ENCODE measurements at regions not wholly inside any gene's neighbourhood (a gene's known extent, or its start where the extent isn't known, plus 50 kb on each side); places are given as distances from the start of the nearest gene placed in this dataset.
A peak's percentile ranks its signal among the peaks of the same experiment; 100 is the strongest.

DNA sequence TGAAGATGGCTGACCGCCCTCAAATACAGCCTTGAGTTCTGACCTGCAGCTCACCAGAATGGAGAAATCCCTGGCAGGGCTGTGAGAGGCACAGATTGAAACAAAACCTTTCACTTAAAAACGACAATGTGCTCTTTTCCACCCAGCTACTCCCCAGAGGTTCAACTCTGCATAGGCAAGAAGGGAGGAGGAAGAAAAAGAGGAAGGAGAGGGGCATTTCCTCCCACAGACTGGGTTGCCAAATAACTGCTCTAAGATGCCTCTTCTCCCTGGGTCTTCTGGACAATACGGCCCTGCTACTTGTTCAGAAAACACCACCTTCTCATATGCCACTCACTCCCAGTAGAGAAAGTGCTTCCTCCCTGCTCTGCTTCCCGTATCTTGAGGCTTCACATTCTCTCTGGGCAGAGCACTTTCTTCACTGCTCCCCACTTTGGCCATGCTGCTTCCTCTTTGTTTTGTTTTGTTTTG lies 136.4 kb upstream of the SLC1A4 start:
- peaks cover 9% of the 10 kb centered on the region; the same call in 1 of the 2 replicates for H3F3A ChIP-seq (ENCODE audit: insufficient read depth)
- no peak overlapping the region for H3K4me3 ChIP-seq
- WGBS, 2 experiments (ENCODE audit: low coverage in 1 of 2, low lambda C conversion rate in 2 of 2, missing lambda C conversion rate in 2 of 2), result 61 to 75% methylated on average over 4 of the region's 4 CpGs
- no peak for DNase-seq
- no peaks in the 10 kb centered on the region for H3K27me3 ChIP-seq (replicated peaks; ENCODE audit: insufficient read depth)
- no peak overlapping the region for H3K27ac ChIP-seq
- TF ChIP-seq EZH2phosphoT487 (IDR thresholded peaks at IDR 0.05; ENCODE audit: insufficient read depth, low read depth) (no peak), EZH2 (IDR thresholded peaks at IDR 0.05; ENCODE audit: insufficient read depth, poor library complexity, severe bottlenecking) (no peak)
- peak overlapping the region; percentile 63 for H2AFZ ChIP-seq
- H3K9me2 ChIP-seq (ENCODE audit: insufficient read depth), result no peaks in the 10 kb centered on the region
- H3K4me2 ChIP-seq (ENCODE audit: unreplicated experiment), result no peak overlapping the region
- no peak overlapping the region for H3K9ac ChIP-seq
- no peaks in the 10 kb centered on the region for H3K9me3 ChIP-seq (ENCODE audit: low read depth)
- H4K20me1 ChIP-seq (ENCODE audit: insufficient read depth), result no peaks in the 10 kb centered on the region
- H3K79me2 ChIP-seq (ENCODE audit: insufficient read depth), result no peaks in the 10 kb centered on the region
- in situ Hi-C loops (cut with MboI), result no loop called here
- H3K4me1 ChIP-seq (ENCODE audit: insufficient read depth), result peaks cover 27% of the 10 kb centered on the region
- no peaks in the 10 kb centered on the region for H3K36me3 ChIP-seq (ENCODE audit: low read depth)

DNA sequence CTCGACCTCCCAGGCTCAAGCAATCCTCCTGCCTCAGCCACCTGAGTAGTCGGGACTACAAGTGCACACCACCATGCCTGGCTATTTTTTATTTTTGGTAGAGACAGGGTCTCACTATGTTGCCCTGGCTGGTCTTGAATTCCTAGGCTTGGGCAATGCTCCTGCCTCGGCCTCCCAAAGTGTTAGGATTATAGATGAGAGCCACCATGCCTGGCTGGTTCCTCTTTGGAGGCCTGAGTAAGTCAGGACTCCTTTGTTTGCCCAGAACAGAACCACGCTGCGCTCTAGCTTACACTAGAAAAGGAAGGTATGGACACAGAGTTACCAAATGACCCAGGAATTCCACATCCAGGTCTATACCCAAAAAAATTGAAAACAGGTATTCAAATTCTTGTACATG lies 135.9 kb upstream of the SLC1A4 start:
- Histone ChIP-seq H3K4me3 (no peak overlapping the region), H3K4me1 (ENCODE audit: insufficient read depth) (peaks cover 32% of the 10 kb centered on the region), H3K4me2 (ENCODE audit: unreplicated experiment) (no peak overlapping the region), H3K79me2 (ENCODE audit: insufficient read depth) (no peaks in the 10 kb centered on the region), H4K20me1 (ENCODE audit: insufficient read depth) (no peaks in the 10 kb centered on the region), H3K36me3 (ENCODE audit: low read depth) (no peaks in the 10 kb centered on the region), H2AFZ (no peak overlapping the region; the same call in 1 of the 2 replicates), H3F3A (ENCODE audit: insufficient read depth) (peaks cover 13% of the 10 kb centered on the region; the same call in 1 of the 2 replicates), H3K9me2 (ENCODE audit: insufficient read depth) (no peaks in the 10 kb centered on the region), H3K9ac (no peak overlapping the region), H3K9me3 (ENCODE audit: low read depth) (no peaks in the 10 kb centered on the region), H3K27ac (no peak overlapping the region), H3K27me3 (replicated peaks; ENCODE audit: insufficient read depth) (no peaks in the 10 kb centered on the region)
- TF ChIP-seq EZH2phosphoT487 (IDR thresholded peaks at IDR 0.05; ENCODE audit: insufficient read depth, low read depth) (no peak), EZH2 (IDR thresholded peaks at IDR 0.05; ENCODE audit: insufficient read depth, poor library complexity, severe bottlenecking) (no peak)
- DNase-seq, result no peak
- WGBS, 2 experiments (ENCODE audit: low coverage in 1 of 2, low lambda C conversion rate in 2 of 2, missing lambda C conversion rate in 2 of 2), result 98 to 99% methylated on average over 5 of the region's 5 CpGs
- in situ Hi-C loops (cut with MboI), result no loop called here

DNA sequence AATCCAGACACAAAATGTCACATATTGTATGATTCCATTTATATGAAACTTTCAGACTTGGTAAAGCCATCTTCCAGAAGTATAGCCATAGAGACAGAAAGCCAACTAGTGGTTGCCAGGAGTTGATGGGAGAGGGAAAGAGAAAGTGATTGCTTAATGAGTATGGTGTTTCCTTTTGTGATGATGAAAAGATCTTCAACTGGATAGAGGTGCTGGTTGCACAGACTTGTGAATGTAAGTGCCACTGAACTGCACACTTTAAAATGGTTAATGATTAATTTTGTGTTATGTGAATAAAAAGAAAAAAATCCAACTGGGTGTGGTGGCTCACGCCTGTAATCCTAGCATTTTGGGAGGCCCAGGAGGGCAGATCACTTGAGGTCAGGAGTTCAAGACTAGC lies 135.3 kb upstream of the SLC1A4 start:
- no peak overlapping the region for H3K9ac ChIP-seq
- H3K4me1 ChIP-seq (ENCODE audit: insufficient read depth), result peaks cover 38% of the 10 kb centered on the region
- H4K20me1 ChIP-seq (ENCODE audit: insufficient read depth), result no peaks in the 10 kb centered on the region
- H3K27me3 ChIP-seq (replicated peaks; ENCODE audit: insufficient read depth), result no peaks in the 10 kb centered on the region
- no peaks in the 10 kb centered on the region for H3K36me3 ChIP-seq (ENCODE audit: low read depth)
- H3K79me2 ChIP-seq (ENCODE audit: insufficient read depth), result no peaks in the 10 kb centered on the region
- H3K4me2 ChIP-seq (ENCODE audit: unreplicated experiment), result no peak overlapping the region
- WGBS, 2 experiments (ENCODE audit: low coverage in 1 of 2, low lambda C conversion rate in 2 of 2, missing lambda C conversion rate in 2 of 2), result 70 to 87% methylated on average over 1 of the region's 1 CpG
- TF ChIP-seq EZH2phosphoT487 (IDR thresholded peaks at IDR 0.05; ENCODE audit: insufficient read depth, low read depth) (no peak), EZH2 (IDR thresholded peaks at IDR 0.05; ENCODE audit: insufficient read depth, poor library complexity, severe bottlenecking) (no peak)
- H3K4me3 ChIP-seq, result no peak overlapping the region
- in situ Hi-C loops (cut with MboI), result no loop called here
- H3K27ac ChIP-seq, result no peak overlapping the region
- H3K9me3 ChIP-seq (ENCODE audit: low read depth), result no peaks in the 10 kb centered on the region
- H3F3A ChIP-seq (ENCODE audit: insufficient read depth), result peaks cover 19% of the 10 kb centered on the region
- H3K9me2 ChIP-seq (ENCODE audit: insufficient read depth), result no peaks in the 10 kb centered on the region
- H2AFZ ChIP-seq, result no peak overlapping the region
- no peak for DNase-seq

DNA sequence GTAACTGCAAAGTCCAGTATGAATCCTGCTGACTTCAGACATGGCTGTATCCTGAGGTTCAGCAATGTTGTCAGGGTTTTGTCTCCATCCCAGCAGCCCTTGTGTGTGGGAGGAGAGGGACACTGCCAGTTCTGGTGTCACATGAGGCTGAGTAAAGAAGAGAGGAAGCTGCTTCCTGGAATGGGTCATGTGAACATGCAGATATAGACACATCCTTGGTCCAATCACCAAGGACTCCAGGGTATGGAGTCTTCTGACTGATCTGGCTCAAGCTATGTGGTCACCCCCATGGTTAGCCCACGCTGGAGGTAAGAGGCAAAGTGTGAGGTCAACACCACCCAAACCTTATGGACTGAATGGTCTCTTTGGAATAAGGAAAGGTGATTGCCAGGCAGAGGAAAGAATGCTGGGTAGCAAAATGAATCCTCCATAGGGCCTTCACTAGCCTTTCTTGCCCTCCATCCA lies 134.4 kb upstream of the SLC1A4 start:
- Histone ChIP-seq H3K4me3 (no peak overlapping the region), H2AFZ (peak overlapping the region; percentile 71), H4K20me1 (ENCODE audit: insufficient read depth) (no peaks in the 10 kb centered on the region), H3K4me1 (ENCODE audit: insufficient read depth) (peaks cover 44% of the 10 kb centered on the region), H3K9me2 (ENCODE audit: insufficient read depth) (no peaks in the 10 kb centered on the region), H3K36me3 (ENCODE audit: low read depth) (no peaks in the 10 kb centered on the region), H3F3A (ENCODE audit: insufficient read depth) (peaks cover 21% of the 10 kb centered on the region), H3K27me3 (replicated peaks; ENCODE audit: insufficient read depth) (no peaks in the 10 kb centered on the region), H3K9ac (no peak overlapping the region), H3K79me2 (ENCODE audit: insufficient read depth) (no peaks in the 10 kb centered on the region), H3K9me3 (ENCODE audit: low read depth) (no peaks in the 10 kb centered on the region), H3K27ac (peak overlapping the region; percentile 36; the same call in 1 of the 2 replicates), H3K4me2 (ENCODE audit: unreplicated experiment) (peak overlapping the region; percentile 46)
- 93 to 100% methylated on average over 1 of the region's 1 CpG for WGBS, 2 experiments (ENCODE audit: low coverage in 1 of 2, low lambda C conversion rate in 2 of 2, missing lambda C conversion rate in 2 of 2)
- in situ Hi-C loops (cut with MboI), result no loop called here
- DNase-seq, result peak; percentile 81
- TF ChIP-seq EZH2phosphoT487 (IDR thresholded peaks at IDR 0.05; ENCODE audit: insufficient read depth, low read depth) (no peak), EZH2 (IDR thresholded peaks at IDR 0.05; ENCODE audit: insufficient read depth, poor library complexity, severe bottlenecking) (no peak)
